ENCODE measurements at regions not wholly inside any gene's neighbourhood (a gene's known extent, or its start where the extent isn't known, plus 50 kb on each side); places are given as distances from the start of the nearest gene placed in this dataset.
"Not testable (repeated sequence)": the region's sequence is repeated elsewhere in the genome, so short reads cannot be mapped to it uniquely, and the experiment has no call there.

GRCh38 chr4:102397056-102397455 lies 51.8 kb upstream of the SLC39A8 start:
- in situ Hi-C loops (cut with MboI; ENCODE audit: low sequenced_read_pairs), result not testable (repeated sequence)

- in situ Hi-C loops (cut with MboI; ENCODE audit: low sequenced_read_pairs), result no loop called here
Observed at GRCh38 chr4:102399021-102399420, 53.7 kb upstream of the SLC39A8 start.

DNA sequence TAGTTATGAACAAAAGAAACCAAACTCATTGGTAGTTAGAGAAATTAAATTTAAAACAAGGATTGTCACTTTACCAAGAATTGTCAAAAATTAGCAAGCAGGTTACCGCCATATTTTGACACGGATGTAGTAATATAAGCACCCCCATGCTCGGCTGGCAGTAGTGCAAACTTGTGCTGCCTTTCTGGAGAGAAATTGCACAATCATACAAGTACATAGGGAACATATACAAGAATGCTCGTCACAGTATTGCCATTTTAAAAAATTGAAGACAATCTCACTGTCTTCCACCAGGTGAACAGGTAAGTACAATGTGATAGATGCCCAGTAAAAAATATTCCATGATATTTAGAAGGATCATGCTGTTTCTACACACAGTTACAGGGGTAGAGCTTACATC lies 55.6 kb upstream of the SLC39A8 start:
- in situ Hi-C loops (cut with MboI; ENCODE audit: low sequenced_read_pairs), result no loop called here

DNA sequence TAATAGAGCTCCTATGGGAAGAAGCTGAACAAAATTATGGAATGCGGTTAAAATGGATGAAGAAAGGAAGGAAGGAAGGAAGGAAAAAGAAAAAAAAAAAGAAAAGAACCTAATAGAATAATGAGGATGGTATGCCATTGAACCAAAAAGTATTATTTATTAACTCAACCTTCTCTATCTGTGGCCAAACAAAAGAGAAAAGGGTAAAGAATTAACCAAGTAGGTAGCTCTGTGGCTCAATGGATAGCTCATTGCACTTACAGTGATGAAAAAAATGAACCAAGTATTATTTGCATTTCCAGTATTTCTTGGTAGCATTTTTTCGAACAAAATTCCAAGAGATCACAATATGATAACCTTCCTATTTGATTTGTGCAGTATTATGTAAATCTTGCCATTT lies 56.9 kb upstream of the SLC39A8 start:
- in situ Hi-C loops (cut with MboI; ENCODE audit: low sequenced_read_pairs), result no loop called here

GRCh38 chr4:102403116-102403515 lies 57.8 kb upstream of the SLC39A8 start:
- in situ Hi-C loops (cut with MboI; ENCODE audit: low sequenced_read_pairs), result no loop called here

DNA sequence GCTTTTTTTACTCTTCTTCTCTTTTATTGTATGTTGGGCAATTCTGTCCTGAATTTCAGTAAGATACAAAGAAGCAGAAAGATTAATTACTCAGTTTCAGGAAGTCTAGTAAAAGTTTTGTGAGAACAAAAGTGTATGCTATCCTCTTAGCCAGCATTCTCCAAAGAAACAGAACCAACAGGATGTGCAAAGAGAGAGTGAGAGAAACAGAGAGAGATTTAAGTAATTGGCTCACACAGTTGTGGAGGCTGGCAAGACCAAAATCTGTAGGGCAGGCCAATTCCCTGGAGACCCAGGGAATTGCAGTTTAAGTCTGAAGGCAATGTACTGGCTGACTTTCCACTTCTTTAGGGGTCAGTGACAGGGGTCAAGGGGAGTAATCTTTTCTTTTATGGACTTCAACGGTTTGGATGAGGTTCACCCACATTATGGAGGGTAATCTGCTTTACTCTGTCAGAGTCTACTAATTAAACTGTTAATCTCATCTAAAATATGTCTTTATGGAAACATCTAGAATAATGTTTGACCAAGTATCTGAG lies 59.2 kb upstream of the SLC39A8 start:
- in situ Hi-C loops (cut with MboI; ENCODE audit: low sequenced_read_pairs), result no loop called here

GRCh38 chr4:102405821-102406401 lies 60.6 kb upstream of the SLC39A8 start:
- in situ Hi-C loops (cut with MboI; ENCODE audit: low sequenced_read_pairs), result no loop called here

DNA sequence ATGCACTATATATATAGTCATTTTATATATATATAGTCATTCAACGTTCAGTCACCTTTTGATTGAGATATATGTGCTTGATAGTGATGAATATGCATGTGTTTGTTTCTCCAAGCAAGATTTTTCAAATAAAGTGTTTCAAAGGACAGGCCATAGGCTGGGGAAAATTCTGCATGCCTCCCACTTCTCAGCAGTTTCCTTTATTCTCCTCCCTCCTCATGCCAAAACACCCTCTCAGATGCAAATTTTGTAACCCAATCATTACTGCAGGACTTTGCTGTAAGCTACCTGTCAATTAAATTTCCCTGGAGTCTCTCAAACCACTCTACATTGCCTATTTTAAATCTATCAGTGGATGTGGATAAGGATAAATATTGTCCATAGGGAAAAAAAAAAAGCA lies 65.6 kb upstream of the SLC39A8 start:
- in situ Hi-C loops (cut with MboI; ENCODE audit: low sequenced_read_pairs), result not testable (repeated sequence)

GRCh38 chr4:102411408-102411807 lies 66.1 kb upstream of the SLC39A8 start:
- in situ Hi-C loops (cut with MboI; ENCODE audit: low sequenced_read_pairs), result no loop called here

DNA sequence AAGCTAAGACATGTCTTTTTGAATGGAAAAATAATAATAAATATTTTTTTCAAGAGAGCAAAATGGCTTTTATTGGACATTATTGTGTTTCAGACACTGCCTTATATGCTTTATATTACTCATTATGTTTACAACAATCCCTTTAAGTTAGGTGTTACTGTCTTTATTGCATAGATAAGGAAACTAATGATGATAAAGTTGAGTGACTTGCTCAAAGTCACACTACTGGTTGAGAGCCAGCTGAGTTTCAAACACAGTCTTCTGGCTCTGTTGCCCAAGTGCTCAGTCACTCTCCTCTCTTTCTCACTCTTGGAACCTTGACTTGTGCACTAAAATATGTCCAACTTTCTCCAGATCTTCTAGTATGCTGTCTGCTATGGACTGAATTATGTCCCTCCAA lies 71.5 kb upstream of the SLC39A8 start:
- in situ Hi-C loops (cut with MboI; ENCODE audit: low sequenced_read_pairs), result no loop called here

DNA sequence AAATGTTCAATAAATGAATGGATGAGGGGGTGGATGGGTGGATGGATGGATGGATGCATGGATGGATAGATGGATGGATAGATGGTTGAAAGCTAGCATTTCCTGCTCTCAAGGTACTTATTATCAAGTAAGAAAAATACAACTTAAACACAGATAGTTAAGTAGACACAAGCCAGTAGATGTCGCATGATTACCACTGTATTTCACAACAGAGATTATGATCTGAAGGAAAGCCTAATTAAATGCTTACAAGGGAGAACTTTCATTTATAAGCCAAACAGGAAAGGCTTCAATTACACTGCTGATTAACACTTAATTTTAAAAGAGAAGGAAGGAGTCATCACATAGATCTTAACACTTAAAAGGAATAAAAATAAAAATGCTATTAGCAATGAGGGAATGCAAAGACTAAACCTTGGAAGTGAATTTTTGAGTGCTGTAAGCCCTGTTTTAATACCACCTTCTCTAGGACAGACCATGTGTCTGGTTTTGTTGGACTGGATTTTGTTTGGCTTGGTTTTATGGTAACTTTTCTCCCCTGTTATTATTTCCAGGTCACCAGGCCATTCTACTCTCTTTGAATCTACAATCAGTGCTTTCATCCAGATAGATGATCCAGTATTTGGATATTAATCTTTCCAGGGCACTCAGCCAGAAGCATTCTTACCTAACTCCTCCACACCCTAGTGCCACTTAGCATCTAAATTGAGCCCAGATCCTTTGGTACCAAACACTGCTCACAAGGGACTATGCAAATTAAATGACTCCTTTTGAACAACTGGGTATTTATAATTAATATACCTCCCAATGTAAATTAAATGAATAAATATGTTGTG lies 75.5 kb upstream of the SLC39A8 start:
- in situ Hi-C loops (cut with MboI; ENCODE audit: low sequenced_read_pairs), result no loop called here

GRCh38 chr4:102422843-102423242 lies 77.6 kb upstream of the SLC39A8 start:
- in situ Hi-C loops (cut with MboI; ENCODE audit: low sequenced_read_pairs), result no loop called here

DNA sequence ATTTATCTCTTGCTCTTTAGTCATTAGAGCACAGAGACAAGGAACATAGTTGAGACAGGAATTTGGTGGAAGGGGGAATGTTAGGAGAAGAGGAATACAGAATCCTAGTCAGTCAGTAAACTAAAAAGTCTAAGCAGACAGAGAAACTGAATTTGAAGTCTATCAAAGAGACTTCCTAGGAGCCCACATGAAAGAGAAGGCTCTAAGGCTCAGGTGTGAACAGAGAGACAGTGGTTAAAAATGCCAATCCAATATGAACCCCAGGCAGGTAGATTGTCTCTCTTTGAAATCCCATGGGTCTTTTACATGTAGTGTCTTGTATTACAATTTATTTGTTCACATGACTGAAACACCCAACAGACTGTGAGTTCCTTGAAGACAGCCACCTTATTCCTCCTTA lies 77.8 kb upstream of the NFKB1 start:
- in situ Hi-C loops (cut with MboI; ENCODE audit: low sequenced_read_pairs), result no loop called here

DNA sequence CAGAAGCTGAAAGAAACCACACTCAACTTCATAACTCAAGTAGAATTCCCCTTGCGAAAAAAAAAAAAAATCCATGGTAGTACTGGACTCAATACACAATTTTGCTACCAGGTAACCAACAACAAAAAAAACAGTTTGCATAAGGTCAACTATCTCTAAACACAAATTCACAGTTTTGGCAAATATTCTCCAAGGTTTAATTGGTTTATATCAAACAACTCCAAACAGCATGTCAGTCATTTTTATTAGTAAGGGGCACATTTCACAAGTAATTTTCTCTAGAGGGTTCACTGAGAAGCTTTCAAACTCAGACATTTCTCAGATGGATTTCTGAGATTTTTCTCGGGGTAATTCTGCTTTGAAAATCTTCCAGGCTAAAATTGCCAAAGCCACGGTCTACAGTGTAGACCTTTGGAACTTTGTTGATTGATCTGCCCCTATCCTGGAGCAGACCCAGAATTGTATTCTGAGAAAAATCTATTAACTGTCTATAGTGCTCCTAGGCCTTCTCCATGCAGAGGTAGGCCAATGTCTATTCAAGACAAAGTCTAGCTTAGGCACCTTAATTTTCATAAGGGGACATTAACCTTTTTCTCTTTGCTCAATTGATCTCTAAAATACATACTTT lies 73.7 kb upstream of the NFKB1 start:
- in situ Hi-C loops (cut with MboI; ENCODE audit: low sequenced_read_pairs), result loop anchor here (25.0 kb wide), 1 partner anchor 585 kb away; the partner anchor contains the start of gene SLC9B1

- in situ Hi-C loops (cut with MboI; ENCODE audit: low sequenced_read_pairs), result loop anchor here (25.0 kb wide), 1 partner anchor 584 kb away; the partner anchor contains the start of gene SLC9B1
Observed at GRCh38 chr4:102428122-102428521, 73.0 kb upstream of the NFKB1 start.

DNA sequence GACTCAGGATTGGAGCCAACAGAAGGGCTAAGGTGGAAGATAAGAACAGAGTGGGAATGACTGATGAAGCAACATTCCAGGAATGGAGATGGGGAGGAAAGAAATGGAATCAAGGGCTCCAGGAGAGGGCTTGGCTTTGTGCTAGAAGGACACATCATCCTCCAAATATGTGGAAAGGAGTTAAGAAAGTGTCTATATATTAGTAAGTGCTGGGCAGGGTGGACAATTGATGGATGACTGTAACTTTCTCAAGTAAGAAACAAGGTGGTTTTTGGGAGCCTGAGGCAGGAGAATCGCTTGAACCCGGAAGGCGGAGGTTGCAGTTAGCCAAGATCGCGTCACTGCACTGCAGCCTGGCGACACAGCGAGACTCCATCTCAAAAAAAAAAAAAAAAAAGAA lies 71.6 kb upstream of the NFKB1 start:
- in situ Hi-C loops (cut with MboI; ENCODE audit: low sequenced_read_pairs), result loop anchor here (25.0 kb wide), 1 partner anchor 583 kb away; the partner anchor contains the start of gene SLC9B1

- in situ Hi-C loops (cut with MboI; ENCODE audit: low sequenced_read_pairs), result loop anchor here (10.0 to 25.0 kb wide), 2 partner anchors 86 to 582 kb away; partner anchors contain the start of genes SLC39A8 and SLC9B1
Observed at GRCh38 chr4:102430461-102430910, 70.7 kb upstream of the NFKB1 start.

DNA sequence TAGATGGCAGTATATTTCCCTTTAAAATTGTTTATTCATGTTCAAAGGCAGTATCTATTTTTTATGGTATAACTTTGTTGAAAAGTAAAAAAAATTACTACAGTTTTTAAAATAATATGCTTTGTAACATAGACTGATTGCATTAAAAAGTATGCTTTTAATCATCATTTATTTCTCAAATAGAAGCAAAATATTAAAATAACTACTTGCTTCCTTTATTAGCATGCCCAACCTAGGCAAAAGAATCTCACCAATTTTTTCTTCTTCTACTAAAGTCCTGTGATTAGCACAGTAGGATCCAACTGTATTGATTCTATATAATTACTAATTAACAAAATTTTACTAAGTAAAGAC lies 69.6 kb upstream of the NFKB1 start:
- in situ Hi-C loops (cut with MboI; ENCODE audit: low sequenced_read_pairs), result loop anchor here (10.0 to 25.0 kb wide), 2 partner anchors 87 to 581 kb away; partner anchors contain the start of genes SLC39A8 and SLC9B1

DNA sequence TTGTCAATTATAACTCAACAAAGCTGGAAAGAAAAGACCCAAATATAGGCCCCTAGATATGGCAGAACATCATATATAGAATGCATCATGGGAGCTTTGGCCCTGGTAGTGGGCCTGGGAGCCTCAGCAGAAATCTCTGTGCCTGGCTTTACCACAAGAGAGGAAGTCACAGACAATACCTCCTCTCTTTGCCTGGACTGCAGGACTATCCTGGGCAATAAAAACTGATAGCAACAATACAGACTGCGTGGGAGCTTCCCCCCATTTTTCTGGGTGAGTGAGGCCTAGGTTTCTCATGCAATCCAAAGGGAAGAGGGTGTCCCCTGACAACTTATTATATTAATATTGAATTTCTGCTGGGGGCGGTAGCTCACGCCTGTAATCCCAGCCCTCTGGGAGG lies 64.0 kb upstream of the NFKB1 start:
- in situ Hi-C loops (cut with MboI; ENCODE audit: low sequenced_read_pairs), result loop anchor here (10.0 to 25.0 kb wide), 2 partner anchors 92 to 575 kb away; partner anchors contain the start of genes SLC39A8 and SLC9B1

- in situ Hi-C loops (cut with MboI; ENCODE audit: low sequenced_read_pairs), result loop anchor here (10.0 to 25.0 kb wide), 2 partner anchors 94 to 574 kb away; partner anchors contain the start of genes SLC39A8 and SLC9B1
Observed at GRCh38 chr4:102438396-102439235, 62.5 kb upstream of the NFKB1 start.

All from HL-60/S4 treated with phorbol 12-myristate 13-acetate at 8.2 ng/mL for 4 days and 3 days (cell line).